Stimulated activated memory B cell treated with anti-CD40 and anti-IgM and Interleukin-4, amounts not matched to agents 10 μg/mL and 1 μg/mL and 100 μg/mL, for 72 hours (primary cell): ENCODE measurements at regions not wholly inside any gene's neighbourhood (a gene's known extent, or its start where the extent isn't known, plus 50 kb on each side); places are given as distances from the start of the nearest gene placed in this dataset.

Source experiments
- ATAC-seq: fragments of 150-1000 bp; cut with Tn5 transposase; 2 replicates; pipeline ENCODE4 v1.10.0; 2021
- H3K27ac Mint-ChIP-seq: one replicate; pipeline ENCODE4 v1.8.0; 2022; ENCODE audit warnings: mild to moderate bottlenecking, mixed read lengths
- H3K27me3 Mint-ChIP-seq: one replicate; pipeline ENCODE4 v1.8.0; 2022; ENCODE audit warnings: mixed read lengths
- H3K36me3 Mint-ChIP-seq: one replicate; pipeline ENCODE4 v1.8.0; 2022; ENCODE audit warnings: mixed read lengths
- H3K4me1 Mint-ChIP-seq: one replicate; pipeline ENCODE4 v1.8.0; 2022; ENCODE audit warnings: mixed read lengths
- H3K4me3 Mint-ChIP-seq: one replicate; pipeline ENCODE4 v1.8.0; 2022; ENCODE audit warnings: mild to moderate bottlenecking, moderate library complexity, mixed read lengths
- H3K9me3 Mint-ChIP-seq: one replicate; pipeline ENCODE4 v1.8.0; 2022; ENCODE audit warnings: mixed read lengths

DNA sequence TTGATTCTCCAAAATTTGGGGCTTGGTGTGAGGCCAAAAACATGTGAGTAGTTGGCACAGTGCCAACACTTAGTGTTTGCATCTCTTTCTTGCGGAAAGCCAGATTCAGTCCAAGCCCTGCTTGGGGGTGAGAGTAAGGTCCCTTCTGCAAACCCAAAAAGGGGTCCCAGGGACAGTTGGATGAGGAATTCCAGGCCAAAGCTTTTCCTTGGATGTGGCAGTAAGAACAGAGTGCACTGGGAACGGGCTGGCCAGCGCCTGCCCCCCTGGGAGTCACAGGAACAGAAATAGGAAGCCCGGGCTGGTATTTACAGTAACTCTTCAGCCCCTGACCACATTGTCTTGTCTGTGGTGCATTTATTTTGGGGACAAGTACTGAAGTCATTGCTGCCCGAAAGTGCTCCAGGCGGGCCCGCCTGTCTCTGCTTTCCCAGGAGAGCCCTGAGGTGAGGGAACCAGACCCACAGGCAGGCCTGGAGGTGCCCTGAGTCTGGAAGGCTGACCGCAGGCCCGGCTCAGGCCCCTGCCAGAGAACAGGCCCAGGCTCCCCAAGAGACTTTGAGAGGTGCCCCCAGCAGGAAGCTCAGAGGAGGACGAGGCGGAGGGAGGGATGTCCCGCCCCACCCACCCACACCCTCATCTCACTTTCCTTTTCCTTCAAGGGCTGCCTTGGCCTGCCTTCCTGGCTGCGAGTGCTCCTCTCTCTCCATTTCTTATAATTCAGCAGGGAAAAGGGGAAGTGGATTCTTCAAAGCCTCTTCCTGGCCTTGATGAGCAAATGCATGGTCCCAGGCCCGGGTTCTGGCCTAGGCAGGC lies 218.4 kb downstream of the MAFB start:
- no peak overlapping the region for H3K4me3 Mint-ChIP-seq
- H3K9me3 Mint-ChIP-seq: no peaks in the 10 kb centered on the region
- no peaks in the 10 kb centered on the region for H3K36me3 Mint-ChIP-seq
- no peaks in the 10 kb centered on the region for H3K27me3 Mint-ChIP-seq
- H3K4me1 Mint-ChIP-seq: peaks cover 40% of the 10 kb centered on the region
- H3K27ac Mint-ChIP-seq: no peak overlapping the region
- ATAC-seq: peak; percentile 31

- peak overlapping the region; percentile 55 for H3K27ac Mint-ChIP-seq
- no peak for ATAC-seq
- no peaks in the 10 kb centered on the region for H3K27me3 Mint-ChIP-seq
- H3K9me3 Mint-ChIP-seq: no peaks in the 10 kb centered on the region
- H3K4me1 Mint-ChIP-seq: peaks cover 40% of the 10 kb centered on the region
- H3K4me3 Mint-ChIP-seq: no peak overlapping the region
- no peaks in the 10 kb centered on the region for H3K36me3 Mint-ChIP-seq
Observed at GRCh38 chr20:40468759-40469158, 220.3 kb downstream of the MAFB start.

DNA sequence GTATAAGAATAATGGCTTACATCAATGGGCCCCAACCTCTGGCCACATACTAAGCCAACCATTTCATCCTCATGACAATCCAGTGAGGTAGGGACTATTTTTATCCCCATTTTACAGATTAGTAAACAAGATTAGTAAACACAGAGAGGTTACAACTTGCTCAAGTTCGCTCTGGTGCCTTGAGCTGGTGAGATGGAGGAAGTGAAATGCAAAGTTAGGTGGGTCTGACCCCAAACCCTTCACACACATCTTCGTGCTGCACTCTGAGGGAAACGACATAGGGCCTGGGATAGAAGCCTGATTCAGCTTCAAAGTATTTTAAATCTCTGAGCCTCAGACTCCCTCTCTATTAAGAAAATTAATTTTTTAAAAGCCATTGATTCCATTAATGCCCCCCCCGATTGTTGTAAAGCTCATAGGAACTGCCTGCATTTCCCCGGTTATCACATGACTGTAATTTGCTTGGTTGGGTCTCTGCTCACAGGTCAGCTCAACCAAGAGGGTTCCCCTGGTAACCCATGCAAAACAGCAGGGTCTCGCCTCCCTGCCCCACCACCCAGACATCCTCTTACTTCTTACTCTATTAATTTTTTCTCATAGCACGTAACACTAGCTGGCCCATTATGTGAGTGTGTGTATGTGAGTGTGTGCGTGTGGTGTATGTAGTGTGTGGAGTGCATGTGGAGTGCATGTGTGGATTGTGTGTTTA lies 221.2 kb downstream of the MAFB start:
- H3K27ac Mint-ChIP-seq: peak overlapping the region; percentile 55
- peaks cover 40% of the 10 kb centered on the region for H3K4me1 Mint-ChIP-seq
- ATAC-seq: peak; percentile 70
- H3K36me3 Mint-ChIP-seq: no peaks in the 10 kb centered on the region
- no peaks in the 10 kb centered on the region for H3K9me3 Mint-ChIP-seq
- H3K27me3 Mint-ChIP-seq: no peaks in the 10 kb centered on the region
- H3K4me3 Mint-ChIP-seq: no peak overlapping the region

- peaks cover 40% of the 10 kb centered on the region for H3K4me1 Mint-ChIP-seq
- ATAC-seq: peak; percentile 18
- no peaks in the 10 kb centered on the region for H3K36me3 Mint-ChIP-seq
- no peak overlapping the region for H3K4me3 Mint-ChIP-seq
- H3K27me3 Mint-ChIP-seq: no peaks in the 10 kb centered on the region
- no peaks in the 10 kb centered on the region for H3K9me3 Mint-ChIP-seq
- peak overlapping the region; percentile 55 for H3K27ac Mint-ChIP-seq
Observed at GRCh38 chr20:40467067-40467466, 222.0 kb downstream of the MAFB start.

DNA sequence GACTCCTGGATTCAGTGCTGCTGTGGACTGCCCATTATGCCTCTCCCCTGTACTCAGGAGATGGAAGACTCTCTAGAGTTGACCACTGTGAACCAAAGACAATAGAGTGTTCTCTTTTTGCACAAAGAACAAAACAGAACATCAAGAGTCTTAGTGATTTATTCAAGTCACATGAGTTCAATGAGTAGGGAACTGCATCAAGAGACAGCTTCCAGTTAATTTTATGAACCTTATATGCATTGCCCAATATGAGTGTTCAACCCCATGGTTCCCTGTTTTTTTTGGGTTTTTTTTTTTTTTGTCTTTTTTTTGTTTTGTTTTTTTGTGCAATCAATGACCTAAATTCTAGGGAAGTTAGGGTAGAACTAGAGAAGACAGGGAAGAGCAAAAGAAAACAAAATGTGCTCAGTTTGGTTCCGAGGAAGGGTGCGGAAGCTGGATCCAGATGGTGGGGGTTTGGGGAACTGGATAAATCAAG lies 224.3 kb downstream of the MAFB start:
- no peak for ATAC-seq
- Mint-ChIP-seq H3K4me3 (no peak overlapping the region), H3K27ac (no peak overlapping the region), H3K9me3 (peaks cover 3% of the 10 kb centered on the region), H3K4me1 (peaks cover 25% of the 10 kb centered on the region), H3K27me3 (no peaks in the 10 kb centered on the region), H3K36me3 (no peaks in the 10 kb centered on the region)

- Mint-ChIP-seq H3K27ac (no peak overlapping the region), H3K27me3 (no peaks in the 10 kb centered on the region)
- no peak for ATAC-seq
Observed at GRCh38 chr20:40463171-40463570, 225.9 kb downstream of the MAFB start.

DNA sequence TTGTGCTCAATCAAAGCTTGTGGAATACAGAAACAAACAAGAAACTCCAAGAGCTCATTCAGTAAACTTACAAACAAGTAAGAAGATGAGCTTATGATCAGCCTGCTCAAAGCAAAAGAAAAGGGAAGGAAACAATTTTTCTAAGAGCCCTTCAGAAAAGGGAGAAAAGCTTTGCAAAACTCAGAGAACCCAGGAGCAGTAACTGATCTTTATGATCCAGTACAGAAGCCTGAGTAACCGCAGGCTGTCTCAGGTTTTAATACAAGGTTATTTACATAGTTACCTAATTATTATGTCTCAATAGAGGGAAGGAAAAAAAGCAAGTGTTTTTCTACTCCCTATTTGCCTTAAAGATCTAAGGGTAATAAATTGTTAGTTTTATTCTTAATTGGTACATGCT lies 226.5 kb downstream of the MAFB start:
- Mint-ChIP-seq H3K4me1 (peaks cover 12% of the 10 kb centered on the region), H3K27me3 (no peaks in the 10 kb centered on the region), H3K27ac (no peak overlapping the region), H3K36me3 (no peaks in the 10 kb centered on the region), H3K4me3 (no peak overlapping the region), H3K9me3 (peaks cover 3% of the 10 kb centered on the region)
- no peak for ATAC-seq

More at GRCh38 chr20:40463171-40463570, 225.9 kb downstream of the MAFB start:
- no peaks in the 10 kb centered on the region for H3K36me3 Mint-ChIP-seq
- H3K4me3 Mint-ChIP-seq: no peak overlapping the region
- H3K4me1 Mint-ChIP-seq: peaks cover 18% of the 10 kb centered on the region
- H3K9me3 Mint-ChIP-seq: peaks cover 3% of the 10 kb centered on the region

DNA sequence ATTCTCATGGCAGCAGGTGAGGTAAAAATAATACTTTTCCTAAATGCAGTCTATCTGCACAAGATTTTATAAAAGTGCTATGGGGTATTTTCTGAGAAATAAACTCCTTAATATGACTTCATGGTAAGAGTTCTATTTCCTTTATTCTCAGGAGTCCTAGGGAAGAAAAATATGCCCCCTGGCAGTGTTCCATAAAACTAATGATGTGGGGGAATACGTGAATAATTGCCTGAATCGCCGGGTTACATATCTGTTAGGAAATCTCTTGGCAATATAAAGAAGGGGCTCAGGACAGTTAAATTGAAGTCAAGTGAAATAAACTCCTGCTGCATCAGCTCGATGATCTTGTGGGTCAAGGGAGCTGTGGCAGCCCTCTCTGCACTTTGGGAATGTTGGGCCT lies 229.7 kb downstream of the MAFB start:
- Mint-ChIP-seq H3K9me3 (peaks cover 3% of the 10 kb centered on the region), H3K27me3 (peaks cover 6% of the 10 kb centered on the region), H3K4me1 (no peaks in the 10 kb centered on the region), H3K36me3 (no peaks in the 10 kb centered on the region), H3K4me3 (no peak overlapping the region), H3K27ac (no peak overlapping the region)
- no peak for ATAC-seq

GRCh38 chr20:40457404-40457803 lies 231.6 kb downstream of the MAFB start:
- Mint-ChIP-seq H3K36me3 (no peaks in the 10 kb centered on the region), H3K27ac (no peak overlapping the region), H3K9me3 (peaks cover 3% of the 10 kb centered on the region), H3K4me3 (no peak overlapping the region), H3K27me3 (peaks cover 6% of the 10 kb centered on the region), H3K4me1 (no peaks in the 10 kb centered on the region)
- ATAC-seq: no peak

GRCh38 chr20:40452758-40453157 lies 236.3 kb downstream of the MAFB start:
- no peak overlapping the region for H3K27ac Mint-ChIP-seq
- H3K4me3 Mint-ChIP-seq: no peak overlapping the region
- H3K9me3 Mint-ChIP-seq: no peaks in the 10 kb centered on the region
- H3K36me3 Mint-ChIP-seq: no peaks in the 10 kb centered on the region
- H3K27me3 Mint-ChIP-seq: peaks cover 11% of the 10 kb centered on the region
- ATAC-seq: no peak
- no peaks in the 10 kb centered on the region for H3K4me1 Mint-ChIP-seq

- no peaks in the 10 kb centered on the region for H3K36me3 Mint-ChIP-seq
- no peaks in the 10 kb centered on the region for H3K9me3 Mint-ChIP-seq
Observed at GRCh38 chr20:40451552-40451951, 237.5 kb downstream of the MAFB start.

GRCh38 chr20:40449974-40450616 lies 238.9 kb downstream of the MAFB start:
- H3K27ac Mint-ChIP-seq: no peak overlapping the region
- H3K4me3 Mint-ChIP-seq: no peak overlapping the region
- H3K4me1 Mint-ChIP-seq: no peaks in the 10 kb centered on the region
- H3K36me3 Mint-ChIP-seq: no peaks in the 10 kb centered on the region
- no peak for ATAC-seq
- no peaks in the 10 kb centered on the region for H3K9me3 Mint-ChIP-seq
- peaks cover 21% of the 10 kb centered on the region for H3K27me3 Mint-ChIP-seq

More at GRCh38 chr20:40451552-40451951, 237.5 kb downstream of the MAFB start:
- peaks cover 19% of the 10 kb centered on the region for H3K27me3 Mint-ChIP-seq
- no peak overlapping the region for H3K4me3 Mint-ChIP-seq
- H3K27ac Mint-ChIP-seq: no peak overlapping the region
- H3K4me1 Mint-ChIP-seq: no peaks in the 10 kb centered on the region
- ATAC-seq: no peak

- H3K4me1 Mint-ChIP-seq: no peaks in the 10 kb centered on the region
- no peak for ATAC-seq
- no peak overlapping the region for H3K4me3 Mint-ChIP-seq
- peaks cover 21% of the 10 kb centered on the region for H3K27me3 Mint-ChIP-seq
- H3K27ac Mint-ChIP-seq: no peak overlapping the region
- H3K9me3 Mint-ChIP-seq: no peaks in the 10 kb centered on the region
- H3K36me3 Mint-ChIP-seq: no peaks in the 10 kb centered on the region
Observed at GRCh38 chr20:40449144-40449690, 239.8 kb downstream of the MAFB start.

DNA sequence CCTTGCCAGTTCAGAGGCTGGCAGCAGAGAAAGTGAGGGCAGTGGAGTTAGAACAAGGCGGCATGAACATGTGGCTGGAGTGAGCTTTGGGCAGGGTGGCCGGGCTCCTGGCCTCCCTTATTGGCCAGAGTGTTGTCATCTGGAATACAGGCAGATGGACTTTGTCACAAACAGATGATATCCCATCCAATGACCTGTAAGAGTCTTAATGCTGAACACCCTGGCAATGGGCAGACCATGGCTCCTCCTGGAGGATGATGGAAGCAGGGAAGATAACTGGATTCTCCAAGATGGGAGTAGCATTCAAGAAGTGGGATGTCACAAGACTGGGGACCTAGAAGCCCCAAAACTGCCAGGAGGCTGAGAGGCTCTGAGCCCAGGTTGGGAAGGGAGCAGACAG lies 242.1 kb downstream of the MAFB start:
- Mint-ChIP-seq H3K9me3 (no peaks in the 10 kb centered on the region), H3K36me3 (no peaks in the 10 kb centered on the region), H3K27me3 (peaks cover 21% of the 10 kb centered on the region), H3K27ac (no peak overlapping the region), H3K4me1 (no peaks in the 10 kb centered on the region), H3K4me3 (no peak overlapping the region)
- ATAC-seq: no peak

- no peaks in the 10 kb centered on the region for H3K4me1 Mint-ChIP-seq
- no peak overlapping the region for H3K4me3 Mint-ChIP-seq
- H3K9me3 Mint-ChIP-seq: no peaks in the 10 kb centered on the region
- no peak for ATAC-seq
- no peaks in the 10 kb centered on the region for H3K36me3 Mint-ChIP-seq
- H3K27me3 Mint-ChIP-seq: peaks cover 21% of the 10 kb centered on the region
- H3K27ac Mint-ChIP-seq: no peak overlapping the region
Observed at GRCh38 chr20:40444516-40444915, 244.5 kb downstream of the MAFB start.
